ENCODE measurements at regions not wholly inside any gene's neighbourhood (a gene's known extent, or its start where the extent isn't known, plus 50 kb on each side); places are given as distances from the start of the nearest gene placed in this dataset.

DNA sequence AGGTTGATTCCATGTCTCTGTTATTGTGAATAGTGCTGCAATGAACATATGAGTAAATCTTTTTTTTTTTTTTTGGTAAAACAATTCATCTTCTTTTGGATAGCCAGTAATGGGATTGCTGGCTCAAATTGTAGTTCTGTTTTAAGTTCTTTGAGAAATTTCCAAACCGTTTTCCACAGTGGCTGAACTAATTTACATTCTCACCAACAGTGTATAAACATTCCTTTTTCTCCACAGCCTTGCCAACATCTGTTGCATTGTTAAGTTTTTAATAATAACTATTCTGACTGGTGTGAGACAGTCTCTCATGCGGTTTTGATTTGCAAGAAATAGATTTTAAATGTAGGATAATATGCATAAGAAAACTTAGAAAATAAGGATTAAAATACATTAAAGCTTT, 279.0 kb upstream of the EPHA3 start:
- 4% methylated on average over 2 of the region's 2 CpGs for WGBS (ENCODE audit: low lambda C conversion rate)
- Histone ChIP-seq H3K9ac (no peak overlapping the region), H3F3A (replicated peaks; ENCODE audit: insufficient read depth) (no peaks in the 10 kb centered on the region), H4K20me1 (ENCODE audit: insufficient read depth) (no peaks in the 10 kb centered on the region), H3K27me3 (ENCODE audit: insufficient read depth) (no peaks in the 10 kb centered on the region), H3K79me2 (ENCODE audit: insufficient read depth) (no peaks in the 10 kb centered on the region), H3K4me2 (no peak overlapping the region), H3K4me3 (ENCODE audit: low read depth in 2 of 2, low read length in 1 of 2) (no peak overlapping the region), H3K9me2 (no peaks in the 10 kb centered on the region), H3K36me3 (replicated peaks in 1 of 2; ENCODE audit: control insufficient read depth in 1 of 2, insufficient read depth in 2 of 2, low read length in 1 of 2) (no peaks in the 10 kb centered on the region), H3K9me3 (no peaks in the 10 kb centered on the region), H2AFZ (ENCODE audit: low read depth) (no peak overlapping the region), H3K27ac (ENCODE audit: low read depth in 2 of 2, low read length in 1 of 2) (no peak overlapping the region), H3K4me1 (ENCODE audit: control insufficient read depth in 1 of 2, insufficient read depth in 2 of 2, low read depth in 1 of 2, low read length in 1 of 2) (no peaks in the 10 kb centered on the region)
- TF ChIP-seq GATA2 (CRISPR knock-in tag; IDR thresholded peaks at IDR 0.05) (no peak), RAD21 (IDR thresholded peaks at IDR 0.05; ENCODE audit: low read length) (no peak), SIN3A (IDR thresholded peaks at IDR 0.05; ENCODE audit: borderline replicate concordance, low read depth, low read length) (no peak), FOXJ3 (CRISPR knock-in tag; IDR thresholded peaks at IDR 0.05) (no peak), SMC3 (IDR thresholded peaks at IDR 0.05; ENCODE audit: low read depth, low read length) (no peak), POLR2AphosphoS5 (IDR thresholded peaks at IDR 0.05; ENCODE audit: low read depth, low read length) (no peak), RCOR1 (IDR thresholded peaks at IDR 0.05; ENCODE audit: low read length) (no peak)
- TF ChIP-seq, protein P1, sequence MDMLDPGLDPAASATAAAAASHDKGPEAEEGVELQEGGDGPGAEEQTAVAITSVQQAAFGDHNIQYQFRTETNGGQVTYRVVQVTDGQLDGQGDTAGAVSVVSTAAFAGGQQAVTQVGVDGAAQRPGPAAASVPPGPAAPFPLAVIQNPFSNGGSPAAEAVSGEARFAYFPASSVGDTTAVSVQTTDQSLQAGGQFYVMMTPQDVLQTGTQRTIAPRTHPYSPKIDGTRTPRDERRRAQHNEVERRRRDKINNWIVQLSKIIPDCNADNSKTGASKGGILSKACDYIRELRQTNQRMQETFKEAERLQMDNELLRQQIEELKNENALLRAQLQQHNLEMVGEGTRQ (IDR thresholded peaks at IDR 0.05; ENCODE audit: borderline replicate concordance, low read depth, low read length): no peak
- TF ChIP-seq, protein P2, sequence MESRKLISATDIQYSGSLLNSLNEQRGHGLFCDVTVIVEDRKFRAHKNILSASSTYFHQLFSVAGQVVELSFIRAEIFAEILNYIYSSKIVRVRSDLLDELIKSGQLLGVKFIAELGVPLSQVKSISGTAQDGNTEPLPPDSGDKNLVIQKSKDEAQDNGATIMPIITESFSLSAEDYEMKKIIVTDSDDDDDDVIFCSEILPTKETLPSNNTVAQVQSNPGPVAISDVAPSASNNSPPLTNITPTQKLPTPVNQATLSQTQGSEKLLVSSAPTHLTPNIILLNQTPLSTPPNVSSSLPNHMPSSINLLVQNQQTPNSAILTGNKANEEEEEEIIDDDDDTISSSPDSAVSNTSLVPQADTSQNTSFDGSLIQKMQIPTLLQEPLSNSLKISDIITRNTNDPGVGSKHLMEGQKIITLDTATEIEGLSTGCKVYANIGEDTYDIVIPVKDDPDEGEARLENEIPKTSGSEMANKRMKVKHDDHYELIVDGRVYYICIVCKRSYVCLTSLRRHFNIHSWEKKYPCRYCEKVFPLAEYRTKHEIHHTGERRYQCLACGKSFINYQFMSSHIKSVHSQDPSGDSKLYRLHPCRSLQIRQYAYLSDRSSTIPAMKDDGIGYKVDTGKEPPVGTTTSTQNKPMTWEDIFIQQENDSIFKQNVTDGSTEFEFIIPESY (IDR thresholded peaks at IDR 0.05; ENCODE audit: borderline replicate concordance, low read depth): no peak
- TF ChIP-seq, protein P3, sequence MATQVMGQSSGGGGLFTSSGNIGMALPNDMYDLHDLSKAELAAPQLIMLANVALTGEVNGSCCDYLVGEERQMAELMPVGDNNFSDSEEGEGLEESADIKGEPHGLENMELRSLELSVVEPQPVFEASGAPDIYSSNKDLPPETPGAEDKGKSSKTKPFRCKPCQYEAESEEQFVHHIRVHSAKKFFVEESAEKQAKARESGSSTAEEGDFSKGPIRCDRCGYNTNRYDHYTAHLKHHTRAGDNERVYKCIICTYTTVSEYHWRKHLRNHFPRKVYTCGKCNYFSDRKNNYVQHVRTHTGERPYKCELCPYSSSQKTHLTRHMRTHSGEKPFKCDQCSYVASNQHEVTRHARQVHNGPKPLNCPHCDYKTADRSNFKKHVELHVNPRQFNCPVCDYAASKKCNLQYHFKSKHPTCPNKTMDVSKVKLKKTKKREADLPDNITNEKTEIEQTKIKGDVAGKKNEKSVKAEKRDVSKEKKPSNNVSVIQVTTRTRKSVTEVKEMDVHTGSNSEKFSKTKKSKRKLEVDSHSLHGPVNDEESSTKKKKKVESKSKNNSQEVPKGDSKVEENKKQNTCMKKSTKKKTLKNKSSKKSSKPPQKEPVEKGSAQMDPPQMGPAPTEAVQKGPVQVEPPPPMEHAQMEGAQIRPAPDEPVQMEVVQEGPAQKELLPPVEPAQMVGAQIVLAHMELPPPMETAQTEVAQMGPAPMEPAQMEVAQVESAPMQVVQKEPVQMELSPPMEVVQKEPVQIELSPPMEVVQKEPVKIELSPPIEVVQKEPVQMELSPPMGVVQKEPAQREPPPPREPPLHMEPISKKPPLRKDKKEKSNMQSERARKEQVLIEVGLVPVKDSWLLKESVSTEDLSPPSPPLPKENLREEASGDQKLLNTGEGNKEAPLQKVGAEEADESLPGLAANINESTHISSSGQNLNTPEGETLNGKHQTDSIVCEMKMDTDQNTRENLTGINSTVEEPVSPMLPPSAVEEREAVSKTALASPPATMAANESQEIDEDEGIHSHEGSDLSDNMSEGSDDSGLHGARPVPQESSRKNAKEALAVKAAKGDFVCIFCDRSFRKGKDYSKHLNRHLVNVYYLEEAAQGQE (IDR thresholded peaks at IDR 0.05; ENCODE audit: low read depth, low read length): no peak
- ChIA-PET POLR2A (no interaction called here), CTCF (interaction anchor here (0.9 to 1.4 kb wide), 2 partner anchors 8 to 12 kb away, joined by 3 read pairs; no protein-coding TSS in a partner anchor)
- DNase-seq: no peak

DNA sequence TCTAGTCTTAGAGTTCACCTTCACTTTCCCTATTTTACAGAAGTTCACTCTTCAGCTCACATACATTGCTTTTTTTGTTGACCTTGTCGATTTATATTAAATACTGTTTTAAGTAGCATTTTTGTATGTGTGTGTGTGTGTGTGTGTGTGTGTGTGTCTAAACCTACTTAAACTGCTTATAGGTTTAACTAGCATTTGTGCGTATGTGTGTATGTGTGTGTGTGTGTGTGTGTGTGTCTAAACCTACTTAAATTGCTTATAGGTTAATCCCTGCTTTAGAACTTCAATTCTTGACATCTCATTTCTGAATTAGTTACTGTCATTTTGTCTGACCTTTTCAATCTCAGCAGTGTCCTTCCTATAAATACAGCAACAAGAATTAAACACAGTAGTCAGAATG, 254.8 kb upstream of the EPHA3 start:
- no peaks in the 10 kb centered on the region for H3F3A ChIP-seq (replicated peaks; ENCODE audit: insufficient read depth)
- no peaks in the 10 kb centered on the region for H3K9me2 ChIP-seq
- H3K9me3 ChIP-seq: no peaks in the 10 kb centered on the region
- TF ChIP-seq MEF2A (IDR thresholded peaks at IDR 0.05; ENCODE audit: borderline replicate concordance, low read depth) (no peak), RCOR1 (IDR thresholded peaks at IDR 0.05; ENCODE audit: low read length) (no peak)
- no peaks in the 10 kb centered on the region for H4K20me1 ChIP-seq (ENCODE audit: insufficient read depth)
- H3K27ac ChIP-seq (ENCODE audit: low read depth in 2 of 2, low read length in 1 of 2): no peak overlapping the region
- H3K27me3 ChIP-seq (ENCODE audit: insufficient read depth): no peaks in the 10 kb centered on the region
- ChIA-PET CTCF (no interaction called here), POLR2A (no interaction called here)
- H2AFZ ChIP-seq (ENCODE audit: low read depth): no peak overlapping the region
- no peak for DNase-seq
- no peak overlapping the region for H3K4me3 ChIP-seq (ENCODE audit: low read depth in 2 of 2, low read length in 1 of 2)
- no peaks in the 10 kb centered on the region for H3K4me1 ChIP-seq (ENCODE audit: control insufficient read depth in 1 of 2, insufficient read depth in 2 of 2, low read depth in 1 of 2, low read length in 1 of 2)
- H3K9ac ChIP-seq: no peak overlapping the region
- no peaks in the 10 kb centered on the region for H3K79me2 ChIP-seq (ENCODE audit: insufficient read depth)
- H3K36me3 ChIP-seq (replicated peaks in 1 of 2; ENCODE audit: control insufficient read depth in 1 of 2, insufficient read depth in 2 of 2, low read length in 1 of 2): no peaks in the 10 kb centered on the region
- WGBS (ENCODE audit: low lambda C conversion rate): 16% methylated on average over 2 of the region's 2 CpGs
- H3K4me2 ChIP-seq: no peak overlapping the region
